HepG2 (cell line): ENCODE measurements at regions not wholly inside any gene's neighbourhood (a gene's known extent, or its start where the extent isn't known, plus 50 kb on each side); places are given as distances from the start of the nearest gene placed in this dataset.

Experiments used
- EP300 ChIP-seq, 3 experiments: sonication (generic) in 1 of 3; formaldehyde crosslinking in 1 of 3; IDR thresholded peaks; 2 replicates each; pipeline versions ENCODE4 v1.5.1 to v1.6.1; 2011 to 2020; ENCODE audit warnings: low read depth in 2 of 3, low read length in 2 of 3, borderline replicate concordance in 1 of 3, improper control_type of control experiment in 1 of 3, mild to moderate bottlenecking in 1 of 3, missing genetic modification reagents in 1 of 3, moderate library complexity in 1 of 3
- GLI4 ChIP-seq: sonication (generic); formaldehyde crosslinking; IDR thresholded peaks from 2 replicates; pipeline ENCODE4 v1.5.1; 2020; ENCODE audit warnings: missing genetic modification reagents, mild to moderate bottlenecking, moderate library complexity, borderline replicate concordance
- NFATC3 ChIP-seq: sonication (generic); formaldehyde crosslinking; IDR thresholded peaks from 2 replicates; pipeline ENCODE4 v1.5.1; 2020; ENCODE audit warnings: mild to moderate bottlenecking, missing genetic modification reagents
- PHF8 ChIP-seq: sonication (generic); formaldehyde crosslinking; IDR thresholded peaks from 2 replicates; pipeline ENCODE4 v1.5.0; 2020; ENCODE audit warnings: missing genetic modification reagents
- SNAI1 ChIP-seq: sonication (generic); formaldehyde crosslinking; IDR thresholded peaks from 2 replicates; pipeline ENCODE4 v1.5.0; 2020; ENCODE audit warnings: mild to moderate bottlenecking, missing genetic modification reagents, borderline replicate concordance
- WIZ ChIP-seq: sonication (generic); formaldehyde crosslinking; IDR thresholded peaks from 2 replicates; pipeline ENCODE4 v1.5.1; 2020; ENCODE audit warnings: mild to moderate bottlenecking, missing genetic modification reagents
- ZBTB7B ChIP-seq: sonication (generic); formaldehyde crosslinking; IDR thresholded peaks from 2 replicates; pipeline ENCODE4 v1.4.0; 2020; ENCODE audit warnings: missing genetic modification reagents
- ZKSCAN5 ChIP-seq: sonication (generic); formaldehyde crosslinking; IDR thresholded peaks from 2 replicates; pipeline ENCODE4 v1.5.1; 2020; ENCODE audit warnings: mild to moderate bottlenecking, missing genetic modification reagents
- ZNF235 ChIP-seq: sonication (generic); formaldehyde crosslinking; IDR thresholded peaks from 2 replicates; pipeline ENCODE4 v1.8.1; 2023; ENCODE audit warnings: mild to moderate bottlenecking, missing genetic modification reagents, borderline replicate concordance
- ZNF274 ChIP-seq: sonication (generic); formaldehyde crosslinking; IDR thresholded peaks from 2 replicates; pipeline ENCODE4 v1.5.1; 2020; ENCODE audit warnings: mild to moderate bottlenecking, missing genetic modification reagents
- TF ChIP-seq, protein P1 (sequence below): sonication (generic); formaldehyde crosslinking; IDR thresholded peaks from 2 replicates; pipeline ENCODE4 v1.4.0; 2020; ENCODE audit warnings: missing genetic modification reagents, mild to moderate bottlenecking, borderline replicate concordance
- TF ChIP-seq, protein P2 (sequence below): IDR thresholded peaks from 2 replicates; pipeline ENCODE4 v1.6.1; 2018; ENCODE audit warnings: missing genetic modification reagents
- TF ChIP-seq, protein P3 (sequence below): sonication (generic); formaldehyde crosslinking; IDR thresholded peaks from 2 replicates; pipeline ENCODE4 v1.4.0; 2020; ENCODE audit warnings: mild to moderate bottlenecking, missing genetic modification reagents
- TF ChIP-seq, protein P4 (sequence below): sonication (generic); formaldehyde crosslinking; IDR thresholded peaks from 2 replicates; pipeline ENCODE4 v1.4.0; 2020; ENCODE audit warnings: mild to moderate bottlenecking, missing genetic modification reagents
- TF ChIP-seq, protein P5 (sequence below): sonication (generic); formaldehyde crosslinking; IDR thresholded peaks from 2 replicates; pipeline ENCODE4 v1.5.0; 2020; ENCODE audit warnings: mild to moderate bottlenecking, low read depth, missing genetic modification reagents, borderline replicate concordance

DNA sequence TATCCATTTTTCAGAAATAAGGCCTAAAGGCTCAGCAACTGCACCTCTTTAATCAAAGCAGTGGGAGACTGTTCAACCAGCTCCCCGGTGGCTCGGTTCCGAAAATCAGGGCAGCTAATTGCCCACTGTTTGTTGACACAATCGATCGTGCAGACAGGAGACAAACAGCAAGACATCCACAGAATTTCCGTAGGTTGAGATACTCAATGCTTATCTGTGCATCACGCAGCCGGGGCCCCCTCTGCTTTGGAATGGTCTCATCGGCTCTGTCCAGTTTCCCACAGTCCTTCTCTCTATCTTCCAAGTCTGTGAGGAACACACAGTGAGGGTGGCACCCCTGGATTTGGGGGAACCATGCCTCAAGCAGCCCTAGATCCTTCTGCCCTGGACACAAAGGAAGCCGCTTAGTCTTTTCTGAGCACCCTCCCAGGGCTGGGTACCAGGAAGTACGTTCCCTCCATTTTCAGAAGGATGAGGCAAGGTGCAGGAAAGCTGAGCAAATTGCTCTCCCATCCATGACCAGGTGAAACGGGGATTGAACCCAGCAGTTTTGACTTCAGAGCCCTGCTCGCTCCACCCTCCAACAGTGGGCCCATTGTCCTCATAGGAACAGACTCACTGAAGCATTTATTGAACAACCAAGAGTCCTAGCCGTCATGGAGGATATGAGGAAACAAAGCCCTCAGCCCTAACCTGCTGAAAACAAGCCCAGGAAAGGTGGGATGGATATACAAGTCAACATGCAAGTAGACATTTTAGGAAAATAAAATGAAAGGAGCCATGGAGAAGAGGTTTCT is 70.7 kb downstream of the C16orf95 start (continued):
- TF ChIP-seq, protein P1, sequence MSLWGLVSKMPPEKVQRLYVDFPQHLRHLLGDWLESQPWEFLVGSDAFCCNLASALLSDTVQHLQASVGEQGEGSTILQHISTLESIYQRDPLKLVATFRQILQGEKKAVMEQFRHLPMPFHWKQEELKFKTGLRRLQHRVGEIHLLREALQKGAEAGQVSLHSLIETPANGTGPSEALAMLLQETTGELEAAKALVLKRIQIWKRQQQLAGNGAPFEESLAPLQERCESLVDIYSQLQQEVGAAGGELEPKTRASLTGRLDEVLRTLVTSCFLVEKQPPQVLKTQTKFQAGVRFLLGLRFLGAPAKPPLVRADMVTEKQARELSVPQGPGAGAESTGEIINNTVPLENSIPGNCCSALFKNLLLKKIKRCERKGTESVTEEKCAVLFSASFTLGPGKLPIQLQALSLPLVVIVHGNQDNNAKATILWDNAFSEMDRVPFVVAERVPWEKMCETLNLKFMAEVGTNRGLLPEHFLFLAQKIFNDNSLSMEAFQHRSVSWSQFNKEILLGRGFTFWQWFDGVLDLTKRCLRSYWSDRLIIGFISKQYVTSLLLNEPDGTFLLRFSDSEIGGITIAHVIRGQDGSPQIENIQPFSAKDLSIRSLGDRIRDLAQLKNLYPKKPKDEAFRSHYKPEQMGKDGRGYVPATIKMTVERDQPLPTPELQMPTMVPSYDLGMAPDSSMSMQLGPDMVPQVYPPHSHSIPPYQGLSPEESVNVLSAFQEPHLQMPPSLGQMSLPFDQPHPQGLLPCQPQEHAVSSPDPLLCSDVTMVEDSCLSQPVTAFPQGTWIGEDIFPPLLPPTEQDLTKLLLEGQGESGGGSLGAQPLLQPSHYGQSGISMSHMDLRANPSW, result no peak
- TF ChIP-seq PHF8, result no peak
- TF ChIP-seq ZNF235 (CRISPR knock-in tag), result no peak
- TF ChIP-seq ZBTB7B, result peak; percentile 93
- no peak for TF ChIP-seq GLI4 (CRISPR knock-in tag)
- TF ChIP-seq, protein P2, sequence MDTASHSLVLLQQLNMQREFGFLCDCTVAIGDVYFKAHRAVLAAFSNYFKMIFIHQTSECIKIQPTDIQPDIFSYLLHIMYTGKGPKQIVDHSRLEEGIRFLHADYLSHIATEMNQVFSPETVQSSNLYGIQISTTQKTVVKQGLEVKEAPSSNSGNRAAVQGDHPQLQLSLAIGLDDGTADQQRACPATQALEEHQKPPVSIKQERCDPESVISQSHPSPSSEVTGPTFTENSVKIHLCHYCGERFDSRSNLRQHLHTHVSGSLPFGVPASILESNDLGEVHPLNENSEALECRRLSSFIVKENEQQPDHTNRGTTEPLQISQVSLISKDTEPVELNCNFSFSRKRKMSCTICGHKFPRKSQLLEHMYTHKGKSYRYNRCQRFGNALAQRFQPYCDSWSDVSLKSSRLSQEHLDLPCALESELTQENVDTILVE (CRISPR knock-in tag), result peak; percentile 57; the same call in 1 of the 2 replicates
- TF ChIP-seq EP300 (IDR thresholded peaks at IDR 0.05; ENCODE audit: low read depth in 2 of 2, low read length in 2 of 2), result peak in 1 of 2 experiments; percentile 72; a peak in 2 of 4 replicates
- TF ChIP-seq EP300 (CRISPR knock-in tag; IDR thresholded peaks at IDR 0.05; ENCODE audit: borderline replicate concordance), result no peak
- no peak for TF ChIP-seq NFATC3
- peak; percentile 21; the same call in 1 of the 2 replicates for TF ChIP-seq ZKSCAN5 (CRISPR knock-in tag)
- TF ChIP-seq ZNF274, result peak; percentile 61; the same call in 1 of the 2 replicates
- TF ChIP-seq, protein P3, sequence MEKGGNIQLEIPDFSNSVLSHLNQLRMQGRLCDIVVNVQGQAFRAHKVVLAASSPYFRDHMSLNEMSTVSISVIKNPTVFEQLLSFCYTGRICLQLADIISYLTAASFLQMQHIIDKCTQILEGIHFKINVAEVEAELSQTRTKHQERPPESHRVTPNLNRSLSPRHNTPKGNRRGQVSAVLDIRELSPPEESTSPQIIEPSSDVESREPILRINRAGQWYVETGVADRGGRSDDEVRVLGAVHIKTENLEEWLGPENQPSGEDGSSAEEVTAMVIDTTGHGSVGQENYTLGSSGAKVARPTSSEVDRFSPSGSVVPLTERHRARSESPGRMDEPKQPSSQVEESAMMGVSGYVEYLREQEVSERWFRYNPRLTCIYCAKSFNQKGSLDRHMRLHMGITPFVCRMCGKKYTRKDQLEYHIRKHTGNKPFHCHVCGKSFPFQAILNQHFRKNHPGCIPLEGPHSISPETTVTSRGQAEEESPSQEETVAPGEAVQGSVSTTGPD (CRISPR knock-in tag), result no peak
- TF ChIP-seq, protein P4, sequence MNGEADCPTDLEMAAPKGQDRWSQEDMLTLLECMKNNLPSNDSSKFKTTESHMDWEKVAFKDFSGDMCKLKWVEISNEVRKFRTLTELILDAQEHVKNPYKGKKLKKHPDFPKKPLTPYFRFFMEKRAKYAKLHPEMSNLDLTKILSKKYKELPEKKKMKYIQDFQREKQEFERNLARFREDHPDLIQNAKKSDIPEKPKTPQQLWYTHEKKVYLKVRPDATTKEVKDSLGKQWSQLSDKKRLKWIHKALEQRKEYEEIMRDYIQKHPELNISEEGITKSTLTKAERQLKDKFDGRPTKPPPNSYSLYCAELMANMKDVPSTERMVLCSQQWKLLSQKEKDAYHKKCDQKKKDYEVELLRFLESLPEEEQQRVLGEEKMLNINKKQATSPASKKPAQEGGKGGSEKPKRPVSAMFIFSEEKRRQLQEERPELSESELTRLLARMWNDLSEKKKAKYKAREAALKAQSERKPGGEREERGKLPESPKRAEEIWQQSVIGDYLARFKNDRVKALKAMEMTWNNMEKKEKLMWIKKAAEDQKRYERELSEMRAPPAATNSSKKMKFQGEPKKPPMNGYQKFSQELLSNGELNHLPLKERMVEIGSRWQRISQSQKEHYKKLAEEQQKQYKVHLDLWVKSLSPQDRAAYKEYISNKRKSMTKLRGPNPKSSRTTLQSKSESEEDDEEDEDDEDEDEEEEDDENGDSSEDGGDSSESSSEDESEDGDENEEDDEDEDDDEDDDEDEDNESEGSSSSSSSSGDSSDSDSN, result peak; percentile 70; the same call in 1 of the 2 replicates
- TF ChIP-seq, protein P5, sequence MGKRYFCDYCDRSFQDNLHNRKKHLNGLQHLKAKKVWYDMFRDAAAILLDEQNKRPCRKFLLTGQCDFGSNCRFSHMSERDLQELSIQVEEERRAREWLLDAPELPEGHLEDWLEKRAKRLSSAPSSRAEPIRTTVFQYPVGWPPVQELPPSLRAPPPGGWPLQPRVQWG, result no peak
- TF ChIP-seq SNAI1 (CRISPR knock-in tag), result 0 out of 2 replicates have a peak, but pooled peaks have one; percentile 14
- TF ChIP-seq WIZ (CRISPR knock-in tag), result 0 out of 2 replicates have a peak, but pooled peaks have one; percentile 56
